Neural crest cell (in vitro differentiated cells): ENCODE measurements at regions not wholly inside any gene's neighbourhood (a gene's known extent, or its start where the extent isn't known, plus 50 kb on each side); places are given as distances from the start of the nearest gene placed in this dataset.

Experiments
- DNase-seq: peaks from one replicate; pipeline ENCODE4 v3.0.0; 2021; ENCODE audit warnings: low read depth, mixed read lengths, low spot score
- H3K27ac Mint-ChIP-seq: one replicate; pipeline ENCODE4 v1.8.0; 2021; ENCODE audit warnings: mild to moderate bottlenecking, mixed read lengths; ENCODE audit not compliant: unreplicated experiment
- H3K27me3 Mint-ChIP-seq: 2 replicates; pipeline ENCODE4 v1.8.0; 2021; ENCODE audit warnings: low read depth, mild to moderate bottlenecking, mixed read lengths
- H3K36me3 Mint-ChIP-seq: 2 replicates; pipeline ENCODE4 v1.8.0; 2021; ENCODE audit warnings: low read depth, mild to moderate bottlenecking, mixed read lengths
- H3K4me1 Mint-ChIP-seq: 2 replicates; pipeline ENCODE4 v1.8.0; 2021; ENCODE audit warnings: mixed read lengths
- H3K4me3 Mint-ChIP-seq: one replicate; pipeline ENCODE4 v1.8.0; 2021; ENCODE audit warnings: mild to moderate bottlenecking, mixed read lengths
- H3K9me3 Mint-ChIP-seq: 2 replicates; pipeline ENCODE4 v1.8.0; 2021; ENCODE audit warnings: mixed read lengths
- CTCF ChIP-seq: fragments of 200-600 bp; sonication (generic); conservative IDR thresholded peaks from 2 replicates; pipeline ENCODE4 v1.5.0; 2021; ENCODE audit warnings: antibody characterized with exemption, mild to moderate bottlenecking

- H3K27me3 Mint-ChIP-seq, result no peaks in the 10 kb centered on the region
- DNase-seq, result no peak
- peaks cover 12% of the 10 kb centered on the region for H3K9me3 Mint-ChIP-seq
- H3K27ac Mint-ChIP-seq, result no peak overlapping the region
- no peaks in the 10 kb centered on the region for H3K4me1 Mint-ChIP-seq
- no peak for TF ChIP-seq CTCF
- peaks cover 4% of the 10 kb centered on the region for H3K36me3 Mint-ChIP-seq
- no peak overlapping the region for H3K4me3 Mint-ChIP-seq
These were observed 157.9 kb upstream of the C11orf87 start for GRCh38 chr11:109264128-109264527.

GRCh38 chr11:109267293-109268095 is 154.5 kb upstream of the C11orf87 start:
- H3K27me3 Mint-ChIP-seq, result no peaks in the 10 kb centered on the region
- DNase-seq, result no peak
- no peak overlapping the region for H3K27ac Mint-ChIP-seq

GRCh38 chr11:109275931-109276330 is 146.1 kb upstream of the C11orf87 start:
- peaks cover 7% of the 10 kb centered on the region for H3K36me3 Mint-ChIP-seq
- no peak overlapping the region for H3K4me3 Mint-ChIP-seq
- DNase-seq, result no peak
- no peaks in the 10 kb centered on the region for H3K4me1 Mint-ChIP-seq
- no peaks in the 10 kb centered on the region for H3K27me3 Mint-ChIP-seq
- H3K27ac Mint-ChIP-seq, result no peak overlapping the region
- peaks cover 10% of the 10 kb centered on the region for H3K9me3 Mint-ChIP-seq
- no peak for TF ChIP-seq CTCF

More at GRCh38 chr11:109267293-109268095, 154.5 kb upstream of the C11orf87 start:
- Mint-ChIP-seq H3K4me1 (no peaks in the 10 kb centered on the region), H3K9me3 (peaks cover 13% of the 10 kb centered on the region), H3K4me3 (no peak overlapping the region), H3K36me3 (peaks cover 4% of the 10 kb centered on the region)
- no peak for TF ChIP-seq CTCF

- Mint-ChIP-seq H3K27me3 (no peaks in the 10 kb centered on the region), H3K27ac (no peak overlapping the region), H3K4me3 (no peak overlapping the region), H3K36me3 (peaks cover 4% of the 10 kb centered on the region), H3K4me1 (no peaks in the 10 kb centered on the region), H3K9me3 (peaks cover 4% of the 10 kb centered on the region)
- no peak for DNase-seq
- no peak for TF ChIP-seq CTCF
These were observed 136.5 kb upstream of the C11orf87 start for GRCh38 chr11:109285465-109285864.

- Mint-ChIP-seq H3K4me1 (no peaks in the 10 kb centered on the region), H3K9me3 (no peaks in the 10 kb centered on the region), H3K4me3 (no peak overlapping the region), H3K27ac (no peak overlapping the region), H3K36me3 (no peaks in the 10 kb centered on the region), H3K27me3 (no peaks in the 10 kb centered on the region)
- TF ChIP-seq CTCF, result no peak
- no peak for DNase-seq
These were observed 130.4 kb upstream of the C11orf87 start for GRCh38 chr11:109291553-109291952.
